ENCODE measurements at regions not wholly inside any gene's neighbourhood (a gene's known extent, or its start where the extent isn't known, plus 50 kb on each side); places are given as distances from the start of the nearest gene placed in this dataset.

DNA sequence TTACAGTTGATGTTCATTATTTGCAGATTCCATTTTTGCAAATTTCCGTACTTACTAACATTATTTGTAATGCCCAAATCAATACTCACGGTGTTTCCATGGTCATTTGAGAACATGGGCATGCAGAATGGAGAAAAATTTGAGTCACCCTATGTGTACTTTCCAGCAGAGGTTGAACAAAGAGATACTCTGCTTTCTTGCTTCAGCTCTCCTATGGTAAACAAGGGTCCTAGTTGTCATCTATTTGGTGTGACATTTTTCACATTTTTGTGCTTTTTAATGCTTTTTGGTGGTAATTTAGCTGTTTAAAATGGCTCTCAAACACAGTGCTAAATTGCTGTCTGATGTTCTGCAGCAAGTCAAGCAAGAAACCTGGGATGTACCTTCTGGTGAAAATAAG is 444.4 kb upstream of the CELF4 start:
- H3K27ac ChIP-seq = no peak overlapping the region
- WGBS, 2 donors = 55 to 75% methylated on average over 2 of the region's 2 CpGs
- H3K4me3 ChIP-seq = no peak overlapping the region
- intact Hi-C loops (cut with DNase I) = no loop called here
- no peaks in the 10 kb centered on the region for H3K36me3 ChIP-seq
- H3K4me1 ChIP-seq = peaks cover 0 to 16% (median 6%) of the 10 kb centered on the region in 4 donors
- no peaks in the 10 kb centered on the region for H3K9me3 ChIP-seq
- H3K27me3 ChIP-seq = no peaks in the 10 kb centered on the region
- no peak for TF ChIP-seq POLR2A (IDR thresholded peaks at IDR 0.05)
- DNase-seq = no peak

- H3K4me3 ChIP-seq = no peak overlapping the region
- H3K36me3 ChIP-seq = no peaks in the 10 kb centered on the region
- 31 to 65% methylated on average over 1 of the region's 1 CpG for WGBS, 2 donors
- no peak for DNase-seq
- no peaks in the 10 kb centered on the region for H3K9me3 ChIP-seq
- no peak overlapping the region for H3K27ac ChIP-seq
- intact Hi-C loops (cut with DNase I) = no loop called here
- H3K4me1 ChIP-seq = peaks cover 0 to 16% (median 6%) of the 10 kb centered on the region in 4 donors
- H3K27me3 ChIP-seq = no peaks in the 10 kb centered on the region
- no peak for TF ChIP-seq POLR2AphosphoS5 (IDR thresholded peaks at IDR 0.05)
- no peak for TF ChIP-seq EP300 (IDR thresholded peaks at IDR 0.05)
- TF ChIP-seq CTCF (IDR thresholded peaks at IDR 0.05) = no peak
- TF ChIP-seq POLR2A (IDR thresholded peaks at IDR 0.05) = no peak
Measured at GRCh38 chr18:38009320-38009719, 443.7 kb upstream of the CELF4 start.

DNA sequence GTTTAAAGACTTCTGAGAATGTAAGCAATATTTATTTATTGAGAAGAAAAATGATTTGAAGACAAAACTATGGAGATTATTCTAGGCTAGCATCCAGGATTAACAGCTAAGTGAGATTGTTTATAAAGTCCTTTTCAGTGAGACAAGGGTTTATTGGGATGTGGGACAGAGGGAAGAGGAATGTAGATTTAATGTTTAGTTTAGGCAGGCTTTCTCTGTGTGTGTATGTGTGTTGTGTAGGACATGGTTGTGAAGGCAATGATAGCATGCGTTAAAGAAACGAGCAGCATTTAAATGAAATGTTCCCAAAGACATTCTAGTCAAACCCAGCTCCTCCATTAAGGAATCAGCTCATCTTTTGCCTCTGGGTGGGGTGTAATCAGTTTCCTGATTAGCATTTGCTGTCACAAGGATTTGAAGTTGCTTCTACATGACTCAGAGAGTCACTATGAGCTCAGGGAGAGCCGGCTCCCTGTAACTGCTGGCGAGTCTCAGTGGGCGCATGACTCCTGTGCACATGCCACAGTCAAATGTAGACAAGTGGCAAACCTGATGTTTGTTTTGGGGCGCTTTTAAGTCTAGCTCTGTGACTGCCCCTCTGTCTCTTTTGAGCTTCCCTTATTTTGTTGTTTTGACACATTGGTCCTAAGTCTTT is 442.2 kb upstream of the CELF4 start:
- H3K9me3 ChIP-seq = no peaks in the 10 kb centered on the region
- peaks cover 0 to 16% (median 6%) of the 10 kb centered on the region in 4 donors for H3K4me1 ChIP-seq
- no peaks in the 10 kb centered on the region for H3K27me3 ChIP-seq
- intact Hi-C loops (cut with DNase I) = no loop called here
- H3K4me3 ChIP-seq = no peak overlapping the region
- no peak overlapping the region for H3K27ac ChIP-seq
- no peak for DNase-seq
- 75 to 76% methylated on average over 6 of the region's 6 CpGs for WGBS, 2 donors
- H3K36me3 ChIP-seq = no peaks in the 10 kb centered on the region
- no peak for TF ChIP-seq CTCF (IDR thresholded peaks at IDR 0.05)
- TF ChIP-seq EP300 (IDR thresholded peaks at IDR 0.05) = no peak
- TF ChIP-seq POLR2A (IDR thresholded peaks at IDR 0.05) = no peak
- no peak for TF ChIP-seq POLR2AphosphoS5 (IDR thresholded peaks at IDR 0.05)

- Histone ChIP-seq H3K27ac (no peak overlapping the region), H3K9me3 (no peaks in the 10 kb centered on the region), H3K4me1 (peaks cover 0 to 16% (median 6%) of the 10 kb centered on the region in 4 donors), H3K36me3 (no peaks in the 10 kb centered on the region), H3K4me3 (no peak overlapping the region), H3K27me3 (no peaks in the 10 kb centered on the region)
- TF ChIP-seq CTCF (IDR thresholded peaks at IDR 0.05) = no peak
- TF ChIP-seq EP300 (IDR thresholded peaks at IDR 0.05) = no peak
- TF ChIP-seq POLR2AphosphoS5 (IDR thresholded peaks at IDR 0.05) = no peak
- no peak for TF ChIP-seq POLR2A (IDR thresholded peaks at IDR 0.05)
- no peak for DNase-seq
- intact Hi-C loops (cut with DNase I) = no loop called here
Measured at GRCh38 chr18:38007026-38007425, 441.4 kb upstream of the CELF4 start.

DNA sequence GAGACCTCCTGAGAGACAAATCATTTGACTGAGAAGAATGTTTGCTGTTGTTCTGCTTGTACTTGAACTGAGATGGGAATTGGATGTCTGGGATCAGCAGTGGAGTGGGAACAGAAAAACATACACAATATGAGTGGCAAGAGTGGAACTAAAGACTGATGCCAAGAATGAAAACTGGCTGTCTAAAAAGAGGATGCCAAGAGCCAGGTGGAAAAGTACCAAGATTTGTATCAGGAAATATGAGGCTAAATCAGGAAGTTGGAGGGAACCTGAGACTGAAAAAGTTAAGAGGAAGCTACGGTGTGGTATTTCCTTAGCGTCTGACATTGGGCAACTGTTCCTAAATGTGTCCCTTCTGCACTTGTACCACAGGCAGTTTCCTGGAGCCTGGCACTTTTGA is 440.9 kb upstream of the CELF4 start:
- Histone ChIP-seq H3K4me1 (peaks cover 0 to 16% (median 6%) of the 10 kb centered on the region in 4 donors), H3K27ac (no peak overlapping the region), H3K36me3 (no peaks in the 10 kb centered on the region), H3K4me3 (no peak overlapping the region), H3K9me3 (no peaks in the 10 kb centered on the region), H3K27me3 (no peaks in the 10 kb centered on the region)
- DNase-seq = no peak
- intact Hi-C loops (cut with DNase I) = no loop called here
- WGBS, 2 donors = 36 to 66% methylated on average over 2 of the region's 2 CpGs
- TF ChIP-seq POLR2A (IDR thresholded peaks at IDR 0.05) (no peak), POLR2AphosphoS5 (IDR thresholded peaks at IDR 0.05) (no peak), EP300 (IDR thresholded peaks at IDR 0.05) (no peak), CTCF (IDR thresholded peaks at IDR 0.05) (no peak)

Measured in sigmoid colon (tissue), 6 donors.